H1 (cell line): ENCODE measurements at regions not wholly inside any gene's neighbourhood (a gene's known extent, or its start where the extent isn't known, plus 50 kb on each side); places are given as distances from the start of the nearest gene placed in this dataset.

Source experiments
- CTCF ChIA-PET: fragments of 300-600 bp; sonication (Branson Sonifier 250); formaldehyde crosslinking; loops from one replicate; lab custom pipeline; 2021; ENCODE audit not compliant: partially characterized antibody; lab: Charles Lee
- POLR2A ChIA-PET: fragments of 300-600 bp; sonication (Branson Sonifier 250); formaldehyde crosslinking; loops from one replicate; lab custom pipeline; 2021; ENCODE audit warnings: inconsistent platforms; ENCODE audit not compliant: partially characterized antibody; lab: Charles Lee
- DNase-seq, 2 experiments: peaks; one replicate each; pipeline versions ENCODE4 v3.0.0 to v3.0.0-alpha.2; 2010 to 2022; ENCODE audit warnings: low spot score in 2 of 2, low read depth in 1 of 2, mixed read lengths in 1 of 2
- FAIRE-seq: peaks from 2 replicates; lab custom pipeline; 2011; peaks lifted over from hg19 to GRCh38; lab: Jason Lieb, UNC
- H2AFZ ChIP-seq: 2 replicates; pipeline ENCODE4 v1.8.1; 2012; ENCODE audit warnings: low read length, inconsistent platforms
- H2AK5ac ChIP-seq: 2 replicates; pipeline ENCODE4 v1.6.1; 2013; ENCODE audit warnings: low read depth, low read length
- H2BK120ac ChIP-seq: replicated peaks from 2 replicates; pipeline ENCODE3; 2013; ENCODE audit warnings: low read depth, low read length, inconsistent platforms
- H2BK12ac ChIP-seq: 2 replicates; pipeline ENCODE4 v1.6.1; 2013; ENCODE audit warnings: low read depth, low read length
- H2BK15ac ChIP-seq: 2 replicates; pipeline ENCODE4 v1.6.1; 2013; ENCODE audit warnings: low read length
- H2BK20ac ChIP-seq: 2 replicates; pipeline ENCODE4 v1.6.1; 2013; ENCODE audit warnings: low read length
- H2BK5ac ChIP-seq: 2 replicates; pipeline ENCODE4 v1.6.1; 2013; ENCODE audit warnings: low read depth, low read length
- H3K14ac ChIP-seq: 2 replicates; pipeline ENCODE4 v1.6.1; 2013; ENCODE audit warnings: inconsistent platforms; ENCODE audit not compliant: insufficient read length
- H3K18ac ChIP-seq: 2 replicates; pipeline ENCODE4 v1.6.1; 2013; ENCODE audit warnings: low read length; ENCODE audit errors: extremely low read depth
- H3K23ac ChIP-seq: 2 replicates; pipeline ENCODE4 v1.6.1; 2013; ENCODE audit warnings: inconsistent platforms; ENCODE audit not compliant: insufficient read length
- H3K23me2 ChIP-seq: 2 replicates; pipeline ENCODE4 v1.6.1; 2013; ENCODE audit warnings: low read depth, low read length
- H3K27ac ChIP-seq: 2 replicates; pipeline ENCODE4 v1.6.1; 2011; ENCODE audit warnings: low read depth, low read length, inconsistent platforms
- H3K27me3 ChIP-seq, 4 experiments: replicated peaks in 1 of 4; 1 replicate in 1 of 4; 2 replicates in 3 of 4; pipeline versions ENCODE4 v1.6.1 to v1.8.1; 2011 to 2013; ENCODE audit warnings: low read length in 3 of 4, mild to moderate bottlenecking in 3 of 4, inconsistent platforms in 2 of 4, mixed read lengths in 2 of 4, moderate library complexity in 1 of 4; ENCODE audit not compliant: control insufficient read depth in 3 of 4, insufficient read depth in 3 of 4; ENCODE audit errors: extremely low read depth in 1 of 4
- H3K36me3 ChIP-seq, 4 experiments: 2 replicates each; pipeline versions ENCODE4 v1.6.1 to v1.8.1; 2011 to 2013; ENCODE audit warnings: mild to moderate bottlenecking in 4 of 4, low read length in 3 of 4, moderate library complexity in 2 of 4, control low read depth in 1 of 4, inconsistent platforms in 1 of 4; ENCODE audit not compliant: insufficient read depth in 4 of 4, control insufficient read depth in 2 of 4
- H3K4ac ChIP-seq: replicated peaks from 2 replicates; pipeline ENCODE3; 2013; ENCODE audit warnings: low read length, low read depth, mixed read lengths, inconsistent platforms; ENCODE audit not compliant: insufficient read length
- H3K4me1 ChIP-seq, 4 experiments: replicated peaks in 1 of 4; 1 replicate in 1 of 4; 2 replicates in 3 of 4; pipeline versions ENCODE4 v1.6.1 to v1.8.1; 2011 to 2013; ENCODE audit warnings: low read length in 3 of 4, inconsistent platforms in 2 of 4, mixed read lengths in 1 of 4; ENCODE audit not compliant: insufficient read depth in 4 of 4, control insufficient read depth in 3 of 4
- H3K4me2 ChIP-seq, 2 experiments: 2 replicates each; pipeline versions ENCODE4 v1.6.1 to v1.8.1; 2011 to 2013; ENCODE audit warnings: low read depth in 2 of 2, low read length in 2 of 2, control low read depth in 1 of 2, inconsistent platforms in 1 of 2, mild to moderate bottlenecking in 1 of 2; ENCODE audit not compliant: insufficient read depth in 1 of 2
- H3K4me3 ChIP-seq, 4 experiments: fragments of 200-600, 300-600 bp in 1 of 4; sonication (generic), shearing (Covaris generic), sonication (Bioruptor Twin) in 1 of 4; 2 replicates each; pipeline versions ENCODE4 v1.5.1 to v1.8.1; 2011 to 2016; ENCODE audit warnings: low read length in 4 of 4, low read depth in 3 of 4, control low read depth in 2 of 4, inconsistent platforms in 2 of 4, mild to moderate bottlenecking in 2 of 4, mixed read lengths in 1 of 4, moderate library complexity in 1 of 4; ENCODE audit not compliant: insufficient read depth in 2 of 4; ENCODE audit errors: extremely low read depth in 1 of 4
- H3K56ac ChIP-seq: replicated peaks from 2 replicates; pipeline ENCODE3; 2013; ENCODE audit warnings: low read depth, mild to moderate bottlenecking, mixed read lengths, low read length, inconsistent platforms; ENCODE audit not compliant: insufficient read length
- H3K79me1 ChIP-seq: 2 replicates; pipeline ENCODE4 v1.6.1; 2013; ENCODE audit warnings: low read depth, low read length, control low read depth
- H3K79me2 ChIP-seq, 2 experiments: 2 replicates each; pipeline versions ENCODE4 v1.6.1 to v1.8.1; 2012 to 2013; ENCODE audit warnings: low read length in 2 of 2, mild to moderate bottlenecking in 2 of 2, inconsistent platforms in 1 of 2; ENCODE audit not compliant: insufficient read depth in 2 of 2, control insufficient read depth in 1 of 2
- H3K9ac ChIP-seq, 4 experiments: replicated peaks in 1 of 4; 1 replicate in 1 of 4; 2 replicates in 3 of 4; pipeline versions ENCODE4 v1.6.1 to v1.8.1; 2011 to 2013; ENCODE audit warnings: low read depth in 3 of 4, low read length in 3 of 4, control low read depth in 2 of 4, mild to moderate bottlenecking in 2 of 4, moderate library complexity in 2 of 4, inconsistent platforms in 1 of 4; ENCODE audit errors: extremely low read depth in 1 of 4
- H3K9me3 ChIP-seq, 2 experiments: 2 replicates each; pipeline versions ENCODE4 v1.6.1 to v1.8.1; 2012 to 2013; ENCODE audit warnings: mild to moderate bottlenecking in 2 of 2, moderate library complexity in 2 of 2, control low read depth in 1 of 2, inconsistent platforms in 1 of 2, low read depth in 1 of 2, low read length in 1 of 2, mixed read lengths in 1 of 2; ENCODE audit not compliant: insufficient read depth in 2 of 2
- H4K20me1 ChIP-seq, 2 experiments: replicated peaks in 1 of 2; 2 replicates each; pipeline versions ENCODE3 to v1.8.1; 2011 to 2013; ENCODE audit warnings: inconsistent platforms in 2 of 2, low read length in 2 of 2, mild to moderate bottlenecking in 1 of 2; ENCODE audit not compliant: insufficient read depth in 2 of 2, control insufficient read depth in 1 of 2
- H4K5ac ChIP-seq: 2 replicates; pipeline ENCODE4 v1.6.1; 2013; ENCODE audit warnings: low read length, low read depth, mixed read lengths, inconsistent platforms; ENCODE audit not compliant: insufficient read length
- H4K8ac ChIP-seq: 2 replicates; pipeline ENCODE4 v1.8.0; 2013; ENCODE audit warnings: mild to moderate bottlenecking, moderate library complexity, low read length, inconsistent platforms; ENCODE audit not compliant: insufficient read depth; ENCODE audit errors: extremely low read depth
- H4K91ac ChIP-seq: replicated peaks from 2 replicates; pipeline ENCODE3; 2013; ENCODE audit warnings: low read length, mixed read lengths, inconsistent platforms; ENCODE audit not compliant: insufficient read length
- ATF3 ChIP-seq: IDR thresholded peaks from 2 replicates; pipeline ENCODE4 v1.6.1; 2011; ENCODE audit warnings: low read depth, mild to moderate bottlenecking, low read length; ENCODE audit not compliant: insufficient read depth
- BACH1 ChIP-seq: IDR thresholded peaks from 2 replicates; pipeline ENCODE4 v1.6.1; 2012; ENCODE audit warnings: low read length, improper control_type of control experiment
- CBX5 ChIP-seq: fragments of 300-800, 300-1000 bp; sonication (generic); IDR thresholded peaks from 2 replicates; pipeline ENCODE4 v1.7.1; 2016; ENCODE audit warnings: antibody characterized with exemption, low read length, low read depth
- GABPA ChIP-seq: IDR thresholded peaks from 2 replicates; pipeline ENCODE4 v1.6.1; 2011; ENCODE audit warnings: mild to moderate bottlenecking, low read length, moderate library complexity, borderline replicate concordance; ENCODE audit not compliant: insufficient read depth
- KDM1A ChIP-seq: fragments of 200-600, 300-600 bp; sonication (generic); IDR thresholded peaks from 2 replicates; pipeline ENCODE4 v1.7.1; 2016; ENCODE audit warnings: mild to moderate bottlenecking, low read length, borderline replicate concordance
- KDM4A ChIP-seq: IDR thresholded peaks from one replicate; pipeline ENCODE4 v1.7.1; 2012; ENCODE audit warnings: low read depth, mild to moderate bottlenecking, moderate library complexity, low read length, inconsistent platforms; ENCODE audit not compliant: severe bottlenecking
- RBBP5 ChIP-seq: IDR thresholded peaks from 2 replicates; pipeline ENCODE4 v1.7.1; 2012; ENCODE audit warnings: low read depth, mild to moderate bottlenecking, inconsistent platforms, low read length, moderate library complexity, borderline replicate concordance
- SIN3A ChIP-seq, 2 experiments: IDR thresholded peaks in 1 of 2; conservative IDR thresholded peaks in 1 of 2; 2 replicates each; pipeline ENCODE4 v1.6.1; 2011 to 2012; ENCODE audit warnings: low read length in 2 of 2, improper control_type of control experiment in 1 of 2, low read depth in 1 of 2, mild to moderate bottlenecking in 1 of 2
- SP1 ChIP-seq: IDR thresholded peaks from 2 replicates; pipeline ENCODE4 v1.6.1; 2011; ENCODE audit warnings: low read depth, low read length
- YY1 ChIP-seq: IDR thresholded peaks from 2 replicates; pipeline ENCODE4 v1.6.1; 2011; ENCODE audit warnings: low read depth, mild to moderate bottlenecking, low read length
- WGBS, 2 experiments: shearing (Covaris generic) in 1 of 2; methylation state at CpG; one replicate each; pipeline versions ENCODE4 v1.1.6 to v1.1.7; 2013 to 2015; ENCODE audit warnings: low lambda C conversion rate in 2 of 2, mixed read lengths in 2 of 2, inconsistent platforms in 1 of 2, low coverage in 1 of 2, missing lambda C conversion rate in 1 of 2; ENCODE audit not compliant: insufficient replicate concordance in 2 of 2, insufficient coverage in 1 of 2, insufficient read length in 1 of 2; ENCODE audit errors: extremely low coverage in 1 of 2, missing lambda C conversion rate in 1 of 2; 5-methylcytosine and 5-hydroxymethylcytosine counted together

- POLR2A ChIA-PET: no interaction called here
- Histone ChIP-seq H2BK120ac (no peak overlapping the region), H4K91ac (no peak overlapping the region), H3K23me2 (no peaks in the 10 kb centered on the region), H2BK5ac (no peak overlapping the region), H3K4me3 (no peak overlapping the region), H3K4me1 (no peaks in the 10 kb centered on the region), H2BK15ac (no peak overlapping the region), H3K23ac (no peak overlapping the region), H2BK20ac (no peak overlapping the region), H3K4ac (no peak overlapping the region), H3K79me1 (no peaks in the 10 kb centered on the region), H3K14ac (no peak overlapping the region), H2AK5ac (no peak overlapping the region), H3K4me2 (no peak overlapping the region), H3K79me2 (no peaks in the 10 kb centered on the region), H3K9ac (no peak overlapping the region), H4K20me1 (no peaks in the 10 kb centered on the region), H2AFZ (no peak overlapping the region), H2BK12ac (no peak overlapping the region), H3K27ac (no peak overlapping the region), H4K5ac (no peak overlapping the region), H4K8ac (no peak overlapping the region), H3K9me3 (no peaks in the 10 kb centered on the region), H3K36me3 (no peaks in the 10 kb centered on the region), H3K27me3 (no peaks in the 10 kb centered on the region), H3K56ac (no peak overlapping the region), H3K18ac (no peak overlapping the region)
- 88% methylated on average over 5 of the region's 5 CpGs; no CpG with 5 or more reads in 1 of the 2 experiments for WGBS, 2 experiments
- DNase-seq: no peak
- TF ChIP-seq GABPA (no peak), ATF3 (no peak), SIN3A (conservative IDR thresholded peaks at IDR 0.05 in 1 of 2, IDR thresholded peaks at IDR 0.05 in 1 of 2; ENCODE audit: low read depth in 1 of 2, low read length in 2 of 2) (no peak), YY1 (no peak), KDM4A (no peak), CBX5 (no peak), KDM1A (no peak), SP1 (no peak), RBBP5 (no peak), BACH1 (no peak)
- FAIRE-seq: no peak
- CTCF ChIA-PET: no interaction called here
Observed at GRCh38 chr7:45342236-45342635, 184.6 kb downstream of the RAMP3 start.
